Lung (tissue), 11 donors: ENCODE measurements at regions not wholly inside any gene's neighbourhood (a gene's known extent, or its start where the extent isn't known, plus 50 kb on each side); places are given as distances from the start of the nearest gene placed in this dataset.

ENCODE experiments used
- ATAC-seq: fragments of 200-7000 bp; cut with Tn5 transposase; one replicate; pipeline ENCODE4 v1.9.1; 2020; ENCODE audit warnings: moderate number of reproducible peaks; ENCODE audit not compliant: insufficient read depth, low FRiP score
- DNase-seq, 3 donors: peaks; one replicate each; pipeline ENCODE4 v3.0.0-alpha.2; 2013 to 2017
- H3K27ac ChIP-seq, 2 donors: one replicate each; pipeline ENCODE4 v1.5.1; 2013; ENCODE audit warnings: mild to moderate bottlenecking in 2 of 2, moderate library complexity in 2 of 2, control low read depth in 1 of 2, inconsistent platforms in 1 of 2, low read depth in 1 of 2, low read length in 1 of 2
- H3K27me3 ChIP-seq, 3 donors: one replicate each; pipeline ENCODE4 v1.5.1; 2013; ENCODE audit warnings: low read length in 2 of 3; ENCODE audit not compliant: control insufficient read depth in 3 of 3, insufficient read depth in 3 of 3
- H3K36me3 ChIP-seq, 4 donors: one replicate each; pipeline ENCODE4 v1.5.1; 2013; ENCODE audit warnings: low read length in 4 of 4, mild to moderate bottlenecking in 1 of 4, moderate library complexity in 1 of 4; ENCODE audit not compliant: control insufficient read depth in 4 of 4, insufficient read depth in 4 of 4
- H3K4me1 ChIP-seq, 5 donors: one replicate each; pipeline ENCODE4 v1.5.1; 2013; ENCODE audit warnings: low read length in 5 of 5, mild to moderate bottlenecking in 2 of 5, moderate library complexity in 1 of 5; ENCODE audit not compliant: control insufficient read depth in 5 of 5, insufficient read depth in 5 of 5
- H3K4me3 ChIP-seq: one replicate; pipeline ENCODE4 v1.5.1; 2013; ENCODE audit warnings: mild to moderate bottlenecking, control low read depth, moderate library complexity
- H3K9ac ChIP-seq, 2 donors: one replicate each; pipeline ENCODE4 v1.5.1; 2013; ENCODE audit warnings: low read length in 2 of 2, control low read depth in 1 of 2; ENCODE audit not compliant: insufficient read depth in 1 of 2
- H3K9me3 ChIP-seq, 4 donors: one replicate each; pipeline ENCODE4 v1.5.1; 2013; ENCODE audit warnings: low read length in 3 of 4, mild to moderate bottlenecking in 1 of 4, moderate library complexity in 1 of 4; ENCODE audit not compliant: control insufficient read depth in 4 of 4, insufficient read depth in 3 of 4
- CTCF ChIP-seq: IDR thresholded peaks from 2 replicates; pipeline ENCODE4 v1.5.1; 2012; ENCODE audit warnings: mild to moderate bottlenecking; ENCODE audit errors: control extremely low read depth, extremely low read depth
- WGBS, 2 donors: extraction: QIAGEN DNeasy Blood & Tissue Kit; methylation state at CpG; one replicate each; pipeline ENCODE4 v1.1.7; 2013; 5-methylcytosine and 5-hydroxymethylcytosine counted together
- donor health status: control.
- donor health status: control.
- donor health status: Bipolar disorder and iron deficiency.
- donor health status: healthy.
- donor health status: DM: yes; HTN: yes; CAD: no.

- ATAC-seq, result no peak
- Histone ChIP-seq H3K4me1 (peaks cover 0 to 28% (median 17%) of the 10 kb centered on the region in 5 donors), H3K4me3 (no peak overlapping the region), H3K36me3 (no peaks in the 10 kb centered on the region), H3K9me3 (no peaks in the 10 kb centered on the region), H3K27ac (no peak overlapping the region), H3K9ac (no peak overlapping the region), H3K27me3 (no peaks in the 10 kb centered on the region)
- DNase-seq, result peak in 1 of 3 donors; percentile 52
- WGBS, 2 donors, result 79 to 89% methylated on average over 8 of the region's 8 CpGs
- TF ChIP-seq CTCF, result no peak
Observed at GRCh38 chr17:77366558-77367245, 225.9 kb downstream of the SEC14L1 start.

GRCh38 chr17:77369544-77369971, 228.8 kb downstream of the SEC14L1 start:
- H3K4me1 ChIP-seq, result peaks cover 0 to 43% (median 23%) of the 10 kb centered on the region in 5 donors
- no peaks in the 10 kb centered on the region for H3K9me3 ChIP-seq
- no peak overlapping the region for H3K9ac ChIP-seq
- no peaks in the 10 kb centered on the region for H3K27me3 ChIP-seq
- ATAC-seq, result no peak
- H3K36me3 ChIP-seq, result no peaks in the 10 kb centered on the region
- no peak for TF ChIP-seq CTCF
- no peak overlapping the region for H3K4me3 ChIP-seq
- WGBS, 2 donors, result 82 to 90% methylated on average over 13 of the region's 13 CpGs
- no peak for DNase-seq
- no peak overlapping the region for H3K27ac ChIP-seq

- no peaks in the 10 kb centered on the region for H3K9me3 ChIP-seq
- DNase-seq, result no peak
- peak overlapping the region in 1 of 2 donors; percentile 15 for H3K27ac ChIP-seq
- no peak for ATAC-seq
- H3K9ac ChIP-seq, result no peak overlapping the region
- H3K36me3 ChIP-seq, result no peaks in the 10 kb centered on the region
- H3K4me3 ChIP-seq, result no peak overlapping the region
- TF ChIP-seq CTCF, result no peak
- no peaks in the 10 kb centered on the region for H3K27me3 ChIP-seq
- 68 to 74% methylated on average over 5 of the region's 5 CpGs for WGBS, 2 donors
- H3K4me1 ChIP-seq, result peaks cover 2 to 52% (median 28%) of the 10 kb centered on the region in 5 donors
Observed at GRCh38 chr17:77370586-77370985, 229.8 kb downstream of the SEC14L1 start.
